ENCODE measurements at regions not wholly inside any gene's neighbourhood (a gene's known extent, or its start where the extent isn't known, plus 50 kb on each side); places are given as distances from the start of the nearest gene placed in this dataset.

DNA sequence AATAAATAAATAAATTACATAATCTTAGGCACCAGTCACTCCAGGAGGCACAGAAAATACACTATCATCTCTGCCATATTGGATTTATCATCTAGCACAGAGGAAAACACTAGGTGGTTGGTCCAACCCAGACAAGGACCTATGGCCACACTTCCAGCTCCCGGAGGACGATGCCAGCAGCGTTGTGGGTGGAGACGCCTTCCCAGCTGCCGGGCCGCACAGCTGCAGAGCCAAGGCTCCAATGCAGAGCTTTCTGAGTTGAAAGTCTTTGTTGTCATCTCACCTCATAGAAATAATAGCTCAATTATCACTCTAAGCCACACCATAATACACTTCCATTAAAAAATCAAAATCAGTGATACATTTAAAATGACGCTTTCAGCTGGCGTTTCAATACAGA, 457.1 kb upstream of the SALL3 start:
- DNase-seq (ENCODE audit: low spot score) (no peak), ATAC-seq (no peak), FAIRE-seq (no peak)
- 77% methylated on average over 8 of the region's 8 CpGs for WGBS (ENCODE audit: low lambda C conversion rate)
- CTCF ChIA-PET (ENCODE audit: low intra/inter-chr PET ratio, low total read pairs), result no interaction called here
- Histone ChIP-seq H4K20me1 (ENCODE audit: insufficient read depth, low read length) (no peaks in the 10 kb centered on the region), H3K27ac (ENCODE audit: extremely low read length, insufficient read depth, low read length) (no peak overlapping the region), H2AFZ (ENCODE audit: low read length) (no peak overlapping the region), H3K27me3 (ENCODE audit: control insufficient read depth in 1 of 2, insufficient read depth in 2 of 2, low read length in 2 of 2) (peaks cover 3 to 28% of the 10 kb centered on the region in 2 experiments; a peak in 4 of 5 replicates), H3K36me3 (replicated peaks in 1 of 2; ENCODE audit: control insufficient read depth in 1 of 2, insufficient read depth in 2 of 2, low read length in 2 of 2) (no peaks in the 10 kb centered on the region), H3K4me2 (ENCODE audit: low read depth, low read length) (no peak overlapping the region), H3K4me1 (ENCODE audit: insufficient read depth, low read length) (no peaks in the 10 kb centered on the region), H3K9me3 (ENCODE audit: low read length) (no peaks in the 10 kb centered on the region), H3K9ac (ENCODE audit: insufficient read depth, low read depth, low read length) (no peak overlapping the region), H3K4me3 (replicated peaks in 1 of 3; ENCODE audit: insufficient read depth in 1 of 3, low read depth in 2 of 3, low read length in 3 of 3) (no peak overlapping the region), H3K79me2 (ENCODE audit: insufficient read depth, low read length) (no peaks in the 10 kb centered on the region)
- intact Hi-C loops (cut with micrococcal nuclease; ENCODE audit: unreplicated experiment), result no loop called here
- POLR2A ChIA-PET, result no interaction called here
- no TSS peak for BruUV-seq (replicated peaks)
- in situ Hi-C loops (cut with HindIII; ENCODE audit: extremely low pct_ligation_motif_present, low pct_unique_long_range_greater_than_20kb), result no loop called here
- TF ChIP-seq ATF7 (IDR thresholded peaks at IDR 0.05) (no peak), ATF7 (CRISPR knock-in tag; IDR thresholded peaks at IDR 0.05) (no peak), POLR2A (IDR thresholded peaks at IDR 0.05; ENCODE audit: insufficient read depth in 1 of 2, low read depth in 2 of 2, low read length in 2 of 2) (no peak), SPEN (CRISPR knock-in tag; IDR thresholded peaks at IDR 0.05; ENCODE audit: low read depth) (no peak), FOSL1 (CRISPR knock-in tag; IDR thresholded peaks at IDR 0.05; ENCODE audit: borderline replicate concordance) (no peak)

DNA sequence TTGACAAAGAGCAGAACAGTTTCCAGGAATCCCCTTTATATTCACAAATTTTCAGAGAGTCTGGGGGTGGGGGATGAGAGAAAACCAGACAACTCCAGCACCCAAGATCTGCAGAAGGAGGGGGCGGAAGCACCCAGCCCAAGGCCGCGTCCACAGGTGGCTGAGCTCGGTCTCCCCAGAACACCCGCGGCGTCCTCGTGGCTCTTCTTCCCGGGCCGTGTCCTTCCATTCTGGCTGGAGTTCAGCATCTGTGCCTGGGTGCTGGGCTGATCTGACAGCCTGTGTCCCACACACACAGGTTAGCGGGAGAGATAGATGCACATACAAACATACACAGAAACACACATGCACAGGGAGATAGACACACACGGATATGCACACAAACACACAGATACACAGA, 455.8 kb upstream of the SALL3 start:
- no peak overlapping the region for H3K4me3 ChIP-seq (replicated peaks in 1 of 3; ENCODE audit: insufficient read depth in 1 of 3, low read depth in 2 of 3, low read length in 3 of 3)
- no peak for FAIRE-seq
- H3K27ac ChIP-seq (ENCODE audit: extremely low read length, insufficient read depth, low read length), result no peak overlapping the region
- no peak for ATAC-seq
- no peak for TF ChIP-seq CHCHD3 (CRISPR knock-in tag; IDR thresholded peaks at IDR 0.05)
- TF ChIP-seq ZNF3 (CRISPR knock-in tag; IDR thresholded peaks at IDR 0.05), result no peak
- TF ChIP-seq TMF1 (CRISPR knock-in tag; IDR thresholded peaks at IDR 0.05; ENCODE audit: low read depth), result no peak
- TF ChIP-seq ZNF383 (CRISPR knock-in tag; IDR thresholded peaks at IDR 0.05; ENCODE audit: borderline replicate concordance), result no peak
- TF ChIP-seq, protein P1, sequence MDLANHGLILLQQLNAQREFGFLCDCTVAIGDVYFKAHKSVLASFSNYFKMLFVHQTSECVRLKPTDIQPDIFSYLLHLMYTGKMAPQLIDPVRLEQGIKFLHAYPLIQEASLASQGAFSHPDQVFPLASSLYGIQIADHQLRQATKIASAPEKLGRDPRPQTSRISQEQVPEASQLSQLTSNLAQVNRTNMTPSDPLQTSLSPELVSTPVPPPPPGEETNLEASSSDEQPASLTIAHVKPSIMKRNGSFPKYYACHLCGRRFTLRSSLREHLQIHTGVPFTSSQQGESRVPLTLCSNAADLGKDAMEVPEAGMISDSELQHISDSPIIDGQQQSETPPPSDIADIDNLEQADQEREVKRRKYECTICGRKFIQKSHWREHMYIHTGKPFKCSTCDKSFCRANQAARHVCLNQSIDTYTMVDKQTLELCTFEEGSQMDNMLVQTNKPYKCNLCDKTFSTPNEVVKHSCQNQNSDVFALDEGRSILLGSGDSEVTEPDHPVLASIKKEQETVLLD (CRISPR knock-in tag; IDR thresholded peaks at IDR 0.05; ENCODE audit: low read depth), result no peak
- no peak overlapping the region for H3K9ac ChIP-seq (ENCODE audit: insufficient read depth, low read depth, low read length)
- H3K36me3 ChIP-seq (replicated peaks in 1 of 2; ENCODE audit: control insufficient read depth in 1 of 2, insufficient read depth in 2 of 2, low read length in 2 of 2), result no peaks in the 10 kb centered on the region
- BruUV-seq (replicated peaks), result no TSS peak
- ChIA-PET CTCF (ENCODE audit: low intra/inter-chr PET ratio, low total read pairs) (no interaction called here), POLR2A (no interaction called here)
- intact Hi-C loops (cut with micrococcal nuclease; ENCODE audit: unreplicated experiment), result no loop called here
- no peak overlapping the region for H2AFZ ChIP-seq (ENCODE audit: low read length)
- no peaks in the 10 kb centered on the region for H3K79me2 ChIP-seq (ENCODE audit: insufficient read depth, low read length)
- H3K9me3 ChIP-seq (ENCODE audit: low read length), result no peaks in the 10 kb centered on the region
- H4K20me1 ChIP-seq (ENCODE audit: insufficient read depth, low read length), result no peaks in the 10 kb centered on the region
- in situ Hi-C loops (cut with HindIII; ENCODE audit: extremely low pct_ligation_motif_present, low pct_unique_long_range_greater_than_20kb), result no loop called here
- H3K27me3 ChIP-seq (ENCODE audit: control insufficient read depth in 1 of 2, insufficient read depth in 2 of 2, low read length in 2 of 2), result peaks cover 3 to 37% of the 10 kb centered on the region in 2 experiments
- 11% methylated on average over 2 of the region's 12 CpGs for WGBS (ENCODE audit: low lambda C conversion rate)
- H3K4me2 ChIP-seq (ENCODE audit: low read depth, low read length), result no peak overlapping the region
- H3K4me1 ChIP-seq (ENCODE audit: insufficient read depth, low read length), result no peaks in the 10 kb centered on the region
- DNase-seq (ENCODE audit: low spot score), result no peak

Data from HepG2 (cell line).